ENCODE measurements at regions not wholly inside any gene's neighbourhood (a gene's known extent, or its start where the extent isn't known, plus 50 kb on each side); places are given as distances from the start of the nearest gene placed in this dataset.
A peak's percentile ranks its signal among the peaks of the same experiment; 100 is the strongest.

DNA sequence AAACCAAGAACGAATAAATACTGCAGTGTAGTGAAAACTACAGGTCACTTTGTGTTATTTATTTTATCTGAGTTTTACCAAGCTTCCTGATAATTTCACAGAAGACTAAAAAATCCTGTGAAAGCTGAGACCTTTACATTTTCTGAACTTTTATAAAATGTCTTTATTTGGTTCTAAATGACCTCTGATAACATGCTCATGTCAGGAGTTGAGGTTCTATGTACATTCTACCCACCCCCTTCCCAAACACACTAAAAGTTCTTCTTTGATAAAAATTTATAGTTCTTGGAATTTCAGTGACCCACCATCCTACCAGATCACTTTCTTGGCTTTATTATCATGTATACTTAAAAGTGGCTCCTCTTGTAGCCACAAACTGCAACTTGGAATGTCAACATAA lies 463.1 kb downstream of the PIK3C3 start:
- H3K9me3 ChIP-seq (ENCODE audit: low read depth) = no peaks in the 10 kb centered on the region
- no peak for DNase-seq (ENCODE audit: low read depth in 1 of 2, low spot score in 1 of 2)
- no peak overlapping the region for H3K4me3 ChIP-seq
- H3K36me3 ChIP-seq = no peaks in the 10 kb centered on the region
- H3K27ac ChIP-seq = no peak overlapping the region
- no peaks in the 10 kb centered on the region for H3K27me3 ChIP-seq
- TF ChIP-seq, protein P1, sequence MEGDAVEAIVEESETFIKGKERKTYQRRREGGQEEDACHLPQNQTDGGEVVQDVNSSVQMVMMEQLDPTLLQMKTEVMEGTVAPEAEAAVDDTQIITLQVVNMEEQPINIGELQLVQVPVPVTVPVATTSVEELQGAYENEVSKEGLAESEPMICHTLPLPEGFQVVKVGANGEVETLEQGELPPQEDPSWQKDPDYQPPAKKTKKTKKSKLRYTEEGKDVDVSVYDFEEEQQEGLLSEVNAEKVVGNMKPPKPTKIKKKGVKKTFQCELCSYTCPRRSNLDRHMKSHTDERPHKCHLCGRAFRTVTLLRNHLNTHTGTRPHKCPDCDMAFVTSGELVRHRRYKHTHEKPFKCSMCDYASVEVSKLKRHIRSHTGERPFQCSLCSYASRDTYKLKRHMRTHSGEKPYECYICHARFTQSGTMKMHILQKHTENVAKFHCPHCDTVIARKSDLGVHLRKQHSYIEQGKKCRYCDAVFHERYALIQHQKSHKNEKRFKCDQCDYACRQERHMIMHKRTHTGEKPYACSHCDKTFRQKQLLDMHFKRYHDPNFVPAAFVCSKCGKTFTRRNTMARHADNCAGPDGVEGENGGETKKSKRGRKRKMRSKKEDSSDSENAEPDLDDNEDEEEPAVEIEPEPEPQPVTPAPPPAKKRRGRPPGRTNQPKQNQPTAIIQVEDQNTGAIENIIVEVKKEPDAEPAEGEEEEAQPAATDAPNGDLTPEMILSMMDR (IDR thresholded peaks at IDR 0.05; ENCODE audit: low read depth, low read length) = no peak
- H3K4me1 ChIP-seq (ENCODE audit: low read depth) = no peaks in the 10 kb centered on the region

DNA sequence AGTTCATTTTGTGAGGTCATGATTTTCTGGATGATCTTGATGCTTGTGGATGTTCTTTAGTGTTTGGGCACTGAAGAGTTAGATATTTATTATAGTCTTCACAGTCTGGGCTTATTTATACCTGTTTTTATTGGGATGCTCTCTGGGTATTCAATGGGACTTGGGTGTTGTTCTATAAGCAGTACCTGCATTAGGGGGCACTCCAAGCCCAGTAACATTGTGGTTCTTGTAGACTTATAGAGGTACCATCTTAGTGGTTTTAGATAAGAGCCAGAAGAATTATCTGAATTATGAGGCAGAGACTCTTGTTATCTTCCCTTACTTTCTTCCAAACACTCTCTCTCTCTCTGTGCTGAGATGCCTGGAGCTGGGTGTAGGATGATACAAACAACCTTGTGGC lies 470.0 kb downstream of the PIK3C3 start:
- H3K4me1 ChIP-seq (ENCODE audit: low read depth) = no peaks in the 10 kb centered on the region
- no peaks in the 10 kb centered on the region for H3K27me3 ChIP-seq
- TF ChIP-seq, protein P1 (IDR thresholded peaks at IDR 0.05; ENCODE audit: low read depth, low read length) = no peak
- no peaks in the 10 kb centered on the region for H3K9me3 ChIP-seq (ENCODE audit: low read depth)
- H3K36me3 ChIP-seq = no peaks in the 10 kb centered on the region
- DNase-seq (ENCODE audit: low read depth in 1 of 2, low spot score in 1 of 2) = no peak
- no peak overlapping the region for H3K4me3 ChIP-seq
- no peak overlapping the region for H3K27ac ChIP-seq

DNA sequence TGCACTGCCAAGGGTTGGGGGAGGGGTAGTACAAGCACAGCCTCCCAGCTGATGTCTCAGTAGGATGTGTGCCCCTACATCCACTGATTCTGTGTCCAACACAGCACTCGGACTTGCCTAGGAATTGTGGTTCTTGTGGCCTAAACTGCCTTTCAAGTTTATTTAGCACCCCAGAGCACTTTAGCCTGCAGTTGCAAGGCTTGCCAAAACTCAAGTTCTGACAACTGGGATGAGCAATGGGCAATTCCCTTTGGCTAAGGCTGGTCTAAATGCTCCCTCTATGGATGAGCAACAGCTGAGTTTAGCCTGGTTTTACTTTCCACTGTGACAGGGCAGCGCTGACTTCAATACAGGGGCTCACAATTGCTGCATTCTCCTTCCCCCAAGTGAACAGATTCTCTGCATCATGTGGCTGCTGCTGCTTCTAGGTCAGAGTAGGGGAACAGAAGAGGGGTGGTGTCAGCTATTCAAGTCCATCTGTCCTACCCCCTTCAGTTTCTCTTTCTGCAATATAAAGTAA lies 471.5 kb downstream of the PIK3C3 start:
- Histone ChIP-seq H3K9me3 (ENCODE audit: low read depth) (no peaks in the 10 kb centered on the region), H3K27me3 (no peaks in the 10 kb centered on the region), H3K36me3 (no peaks in the 10 kb centered on the region), H3K4me1 (ENCODE audit: low read depth) (no peaks in the 10 kb centered on the region), H3K4me3 (no peak overlapping the region), H3K27ac (no peak overlapping the region)
- DNase-seq (ENCODE audit: low read depth in 1 of 2, low spot score in 1 of 2) = no peak
- TF ChIP-seq, protein P1 (IDR thresholded peaks at IDR 0.05; ENCODE audit: low read depth, low read length) = no peak

DNA sequence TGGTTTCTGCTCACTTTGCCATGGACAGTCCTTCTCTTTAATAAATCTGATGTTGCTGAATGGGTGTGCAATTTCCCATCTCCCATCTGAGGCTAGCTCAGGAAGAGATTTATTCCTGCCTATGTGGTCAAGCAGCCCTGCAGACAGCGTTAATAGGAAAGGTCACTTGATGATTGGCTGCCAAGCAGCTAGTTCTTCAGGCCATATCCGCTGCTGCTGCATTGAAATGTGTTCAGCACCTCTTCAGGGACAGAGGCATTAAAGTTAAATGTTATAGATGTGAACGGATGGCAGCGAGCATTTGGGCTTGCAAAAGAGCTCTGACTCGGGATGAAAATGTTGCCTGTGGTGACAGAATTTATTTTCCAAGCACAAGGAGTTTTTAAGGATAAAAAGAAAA lies 474.2 kb downstream of the PIK3C3 start:
- peak in 1 of 2 donors; percentile 51 for DNase-seq (ENCODE audit: low read depth in 1 of 2, low spot score in 1 of 2)

DNA sequence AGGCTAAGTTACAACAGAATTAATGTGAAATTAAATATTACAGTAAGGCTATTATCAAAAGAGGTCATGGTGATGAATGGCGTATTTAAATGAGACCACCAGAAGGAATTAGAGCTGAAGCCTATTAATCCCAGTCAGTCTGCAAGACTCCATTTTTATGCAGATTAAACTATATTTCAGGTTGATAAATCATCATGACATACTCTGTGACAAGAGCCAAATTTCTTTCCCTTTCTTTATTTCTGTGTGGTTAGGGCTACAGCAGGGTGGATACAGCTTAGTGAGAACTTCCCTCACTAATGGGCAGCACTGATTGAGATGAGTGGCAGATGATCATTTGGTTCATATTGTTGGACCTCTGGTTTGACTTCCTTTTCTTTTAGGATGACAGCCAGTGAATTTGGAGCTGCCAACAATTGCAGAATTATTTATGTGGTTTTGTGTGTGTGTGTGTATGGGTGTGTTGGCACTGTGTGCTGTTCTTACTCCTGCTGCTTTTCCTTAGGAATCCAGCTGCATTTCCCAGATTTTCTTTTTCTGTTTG lies 481.3 kb downstream of the PIK3C3 start:
- no peaks in the 10 kb centered on the region for H3K36me3 ChIP-seq
- TF ChIP-seq, protein P1 (IDR thresholded peaks at IDR 0.05; ENCODE audit: low read depth, low read length) = no peak

More for the DNA sequence above, 474.2 kb downstream of the PIK3C3 start:
- Histone ChIP-seq H3K27ac (no peak overlapping the region), H3K9me3 (ENCODE audit: low read depth) (no peaks in the 10 kb centered on the region), H3K36me3 (no peaks in the 10 kb centered on the region), H3K4me3 (no peak overlapping the region), H3K4me1 (ENCODE audit: low read depth) (no peaks in the 10 kb centered on the region), H3K27me3 (no peaks in the 10 kb centered on the region)
- TF ChIP-seq, protein P1 (IDR thresholded peaks at IDR 0.05; ENCODE audit: low read depth, low read length) = no peak

More for the DNA sequence above, 481.3 kb downstream of the PIK3C3 start:
- Histone ChIP-seq H3K4me3 (no peak overlapping the region), H3K27me3 (no peaks in the 10 kb centered on the region), H3K27ac (no peak overlapping the region), H3K4me1 (ENCODE audit: low read depth) (no peaks in the 10 kb centered on the region), H3K9me3 (ENCODE audit: low read depth) (no peaks in the 10 kb centered on the region)
- no peak for DNase-seq (ENCODE audit: low read depth in 1 of 2, low spot score in 1 of 2)

Measured in cardiac muscle cell (in vitro differentiated cells and primary cell).